PC-9 (cell line): ENCODE measurements at regions not wholly inside any gene's neighbourhood (a gene's known extent, or its start where the extent isn't known, plus 50 kb on each side); places are given as distances from the start of the nearest gene placed in this dataset.

Source experiments
- EZH2 ChIP-seq: fragments of 200-600 bp; sonication (generic); IDR thresholded peaks from 2 replicates; pipeline ENCODE4 v1.8.0; 2017; ENCODE audit warnings: antibody characterized with exemption, low read depth
- TF ChIP-seq, protein P1 (sequence below): fragments of 200-600 bp; sonication (generic); conservative IDR thresholded peaks from 2 replicates; pipeline ENCODE4 v1.6.1; 2017; ENCODE audit warnings: mixed run types, antibody characterized with exemption, mild to moderate bottlenecking, moderate library complexity

DNA sequence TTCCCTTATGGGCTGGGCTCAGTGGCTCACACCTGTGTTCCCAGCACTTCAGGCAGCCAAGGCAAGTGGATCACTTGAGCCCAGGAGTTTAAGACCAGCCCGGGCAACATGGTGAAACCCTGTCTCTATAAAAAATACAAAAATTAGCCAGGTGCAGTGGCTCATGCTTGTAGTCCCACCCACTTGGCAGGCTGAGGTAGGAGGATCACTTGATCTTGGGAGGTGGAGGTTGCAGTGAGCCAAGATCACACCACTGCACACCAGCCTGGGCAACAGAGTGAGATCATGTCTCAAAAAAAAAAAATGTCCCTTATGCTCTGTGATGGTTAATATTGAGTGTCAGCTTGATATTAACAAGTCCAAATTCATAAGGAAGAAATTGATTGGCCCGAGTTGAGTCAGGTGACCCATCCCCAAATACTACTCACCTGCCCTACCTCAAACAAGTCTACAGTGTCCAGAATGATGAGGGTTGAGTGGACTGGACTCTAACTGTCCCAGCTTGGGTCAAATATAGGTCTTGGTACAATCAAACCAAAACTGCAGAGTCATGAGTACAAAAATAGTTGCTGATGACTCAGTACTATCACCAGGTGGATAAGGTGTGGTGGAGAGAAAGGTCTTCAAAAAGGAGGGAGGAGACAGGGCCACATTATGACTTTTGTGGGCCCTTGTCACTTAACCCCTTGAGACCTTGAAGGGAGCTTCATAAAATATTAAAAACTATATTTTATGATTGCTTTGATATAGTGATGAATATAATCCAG is 161.0 kb downstream of the ZNF326 start:
- TF ChIP-seq, protein P1, sequence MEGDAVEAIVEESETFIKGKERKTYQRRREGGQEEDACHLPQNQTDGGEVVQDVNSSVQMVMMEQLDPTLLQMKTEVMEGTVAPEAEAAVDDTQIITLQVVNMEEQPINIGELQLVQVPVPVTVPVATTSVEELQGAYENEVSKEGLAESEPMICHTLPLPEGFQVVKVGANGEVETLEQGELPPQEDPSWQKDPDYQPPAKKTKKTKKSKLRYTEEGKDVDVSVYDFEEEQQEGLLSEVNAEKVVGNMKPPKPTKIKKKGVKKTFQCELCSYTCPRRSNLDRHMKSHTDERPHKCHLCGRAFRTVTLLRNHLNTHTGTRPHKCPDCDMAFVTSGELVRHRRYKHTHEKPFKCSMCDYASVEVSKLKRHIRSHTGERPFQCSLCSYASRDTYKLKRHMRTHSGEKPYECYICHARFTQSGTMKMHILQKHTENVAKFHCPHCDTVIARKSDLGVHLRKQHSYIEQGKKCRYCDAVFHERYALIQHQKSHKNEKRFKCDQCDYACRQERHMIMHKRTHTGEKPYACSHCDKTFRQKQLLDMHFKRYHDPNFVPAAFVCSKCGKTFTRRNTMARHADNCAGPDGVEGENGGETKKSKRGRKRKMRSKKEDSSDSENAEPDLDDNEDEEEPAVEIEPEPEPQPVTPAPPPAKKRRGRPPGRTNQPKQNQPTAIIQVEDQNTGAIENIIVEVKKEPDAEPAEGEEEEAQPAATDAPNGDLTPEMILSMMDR: no peak
- no peak for TF ChIP-seq EZH2
